ENCODE measurements at regions not wholly inside any gene's neighbourhood (a gene's known extent, or its start where the extent isn't known, plus 50 kb on each side); places are given as distances from the start of the nearest gene placed in this dataset.

DNA sequence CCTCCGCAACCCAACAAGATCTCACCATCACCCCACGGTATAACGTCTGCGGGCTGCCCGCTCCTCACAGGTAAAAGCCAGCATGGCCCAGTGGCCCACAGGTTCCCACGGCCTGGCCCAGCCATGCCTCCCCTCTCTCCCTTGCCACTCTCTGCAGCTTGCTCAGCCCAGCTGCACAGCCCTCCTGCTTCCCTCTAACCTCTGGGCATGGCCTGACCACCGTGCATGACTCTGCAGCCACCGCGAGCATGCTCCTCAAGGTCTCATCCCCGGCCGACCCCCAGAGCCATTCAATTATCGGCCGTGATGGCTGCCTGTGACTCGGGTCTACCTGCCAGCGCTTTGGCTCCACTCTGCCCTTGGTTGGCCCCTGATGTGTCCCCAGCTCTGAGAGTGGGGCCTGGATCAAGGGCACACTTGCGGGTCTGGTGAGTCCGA is 185.5 kb downstream of the CTTN start:
- no peak for DNase-seq (ENCODE audit: low read depth, low spot score)
- no peak overlapping the region for H3K4me3 ChIP-seq (ENCODE audit: low read depth, low read length)
- CTCF ChIA-PET: no interaction called here
- TF ChIP-seq CTCF (IDR thresholded peaks at IDR 0.05; ENCODE audit: insufficient read depth, low read length, missing control alignments): no peak
- POLR2A ChIA-PET: no interaction called here

DNA sequence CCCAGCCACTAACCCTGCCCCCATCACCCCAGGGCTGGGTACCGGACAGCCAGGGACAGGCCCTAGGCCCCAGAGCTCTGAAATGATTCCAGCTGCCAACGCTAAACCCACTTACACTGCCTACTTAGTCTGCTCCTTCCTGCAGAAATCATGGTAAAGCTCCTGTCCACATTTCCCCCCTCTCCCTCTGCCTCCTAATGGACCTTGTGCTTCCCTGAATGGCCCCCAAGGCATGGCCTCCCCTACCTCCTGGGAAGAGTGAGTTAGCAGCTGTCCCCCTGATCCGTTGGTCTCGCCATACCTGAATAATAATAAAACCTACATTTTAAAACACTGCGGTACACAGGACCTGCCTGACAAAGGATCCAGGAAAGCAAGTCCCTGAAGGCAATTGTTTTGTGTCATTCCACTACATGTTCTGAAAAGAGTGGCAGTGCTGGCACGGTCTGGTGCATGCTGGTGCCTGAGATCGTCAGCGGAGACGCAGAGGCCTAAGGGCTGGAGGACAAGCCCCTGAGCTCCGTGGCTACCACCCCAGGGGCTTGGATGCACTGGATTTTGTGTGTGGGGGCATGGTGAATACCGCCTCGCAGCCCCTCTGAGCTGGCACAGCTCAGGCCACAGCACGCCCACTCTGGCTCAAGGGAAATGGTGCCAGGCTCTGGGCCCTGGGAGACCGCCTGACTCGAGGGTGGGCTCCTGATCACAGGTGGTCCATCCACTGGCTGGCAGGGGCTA is 186.3 kb downstream of the CTTN start:
- POLR2A ChIA-PET: no interaction called here
- CTCF ChIA-PET: no interaction called here
- DNase-seq (ENCODE audit: low read depth, low spot score): no peak

DNA sequence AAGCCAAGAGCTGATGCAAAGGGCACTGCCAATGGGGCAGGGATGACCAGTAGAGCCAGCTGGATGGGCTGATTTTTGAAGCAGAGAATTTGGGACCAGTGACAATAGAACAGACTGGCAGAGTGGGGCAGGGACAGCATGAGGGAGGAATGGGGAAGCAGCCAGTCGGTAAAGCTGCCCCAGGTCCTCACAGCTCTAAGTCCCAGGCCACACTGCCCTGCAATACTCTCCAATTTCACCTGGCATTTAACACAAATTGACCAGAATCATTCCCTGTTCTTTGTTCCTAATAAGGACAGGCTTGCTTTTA is 186.9 kb downstream of the CTTN start:
- no peak for DNase-seq (ENCODE audit: low read depth, low spot score)
- ChIA-PET CTCF (no interaction called here), POLR2A (no interaction called here)
- TF ChIP-seq CTCF (IDR thresholded peaks at IDR 0.05; ENCODE audit: insufficient read depth, low read length, missing control alignments): no peak
- no peak overlapping the region for H3K4me3 ChIP-seq (ENCODE audit: low read depth, low read length)

More for the DNA sequence above, 186.3 kb downstream of the CTTN start:
- no peak for TF ChIP-seq CTCF (IDR thresholded peaks at IDR 0.05; ENCODE audit: insufficient read depth, low read length, missing control alignments)
- H3K4me3 ChIP-seq (ENCODE audit: low read depth, low read length): no peak overlapping the region

DNA sequence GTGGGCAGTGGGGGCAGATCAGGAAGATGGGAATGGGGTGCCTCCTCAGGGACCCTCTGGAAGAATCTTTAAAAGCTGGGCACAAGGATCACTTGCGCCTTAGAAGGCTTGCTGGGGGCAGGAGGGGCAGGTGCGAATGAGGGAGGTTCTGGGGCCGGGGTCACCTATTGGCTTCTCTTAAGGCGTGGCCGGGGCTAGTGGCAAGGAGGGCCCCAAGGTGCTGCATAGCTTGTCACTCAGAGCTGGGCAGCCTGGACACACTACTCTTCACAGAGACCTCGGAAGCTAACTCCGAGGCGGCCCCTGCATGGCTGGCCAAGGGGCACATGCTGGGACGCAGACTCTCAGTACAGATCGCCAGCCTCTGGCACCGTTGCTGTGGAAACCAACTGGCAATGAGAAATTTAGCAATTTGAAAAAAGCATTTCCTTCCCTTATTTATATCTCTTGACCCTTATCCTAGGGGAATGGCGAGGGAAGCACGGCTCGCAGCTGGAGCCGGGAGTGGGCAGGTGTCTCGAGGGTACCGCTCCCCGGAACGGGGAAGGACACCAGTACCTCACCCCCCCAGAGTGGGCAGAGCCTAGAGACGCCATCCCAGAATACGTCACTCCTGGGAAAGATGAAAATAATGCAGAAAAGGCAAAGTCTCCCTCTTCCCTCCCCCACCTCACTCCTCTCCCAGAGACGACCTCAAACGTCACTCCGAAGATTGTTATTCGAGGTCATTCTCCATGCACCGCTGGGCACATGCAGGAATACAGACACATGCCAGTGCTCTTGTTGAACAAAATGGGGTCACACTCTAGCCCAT is 188.1 kb downstream of the CTTN start:
- ChIA-PET CTCF (no interaction called here), POLR2A (no interaction called here)
- no peak overlapping the region for H3K4me3 ChIP-seq (ENCODE audit: low read depth, low read length)
- no peak for DNase-seq (ENCODE audit: low read depth, low spot score)
- no peak for TF ChIP-seq CTCF (IDR thresholded peaks at IDR 0.05; ENCODE audit: insufficient read depth, low read length, missing control alignments)

GRCh38 chr11:70587075-70587389 is 188.7 kb downstream of the CTTN start:
- DNase-seq (ENCODE audit: low read depth, low spot score): no peak
- TF ChIP-seq CTCF (IDR thresholded peaks at IDR 0.05; ENCODE audit: insufficient read depth, low read length, missing control alignments): no peak
- ChIA-PET POLR2A (no interaction called here), CTCF (no interaction called here)
- H3K4me3 ChIP-seq (ENCODE audit: low read depth, low read length): no peak overlapping the region

GRCh38 chr11:70590356-70590991 is 192.1 kb downstream of the CTTN start:
- no peak for DNase-seq (ENCODE audit: low read depth, low spot score)
- ChIA-PET CTCF (interaction anchor here (0.6 kb wide), 1 partner anchor 19 kb away, joined by 5 read pairs; no protein-coding TSS in a partner anchor), POLR2A (no interaction called here)
- no peak for TF ChIP-seq CTCF (IDR thresholded peaks at IDR 0.05; ENCODE audit: insufficient read depth, low read length, missing control alignments)
- H3K4me3 ChIP-seq (ENCODE audit: low read depth, low read length): no peak overlapping the region

Data from AG04449 (cell line).